ENCODE measurements at regions not wholly inside any gene's neighbourhood (a gene's known extent, or its start where the extent isn't known, plus 50 kb on each side); places are given as distances from the start of the nearest gene placed in this dataset.

- no peaks in the 10 kb centered on the region for H3K79me2 ChIP-seq (replicated peaks; ENCODE audit: insufficient read depth, low read length)
- no peak overlapping the region for H3K9ac ChIP-seq (ENCODE audit: low read length)
- H3K27ac ChIP-seq (ENCODE audit: low read length) = no peak overlapping the region
- no peak overlapping the region for H3K4me2 ChIP-seq (ENCODE audit: low read length)
- H3K4me3 ChIP-seq (ENCODE audit: low read length) = no peak overlapping the region
- no peak for TF ChIP-seq SMC3 (conservative IDR thresholded peaks at IDR 0.05; ENCODE audit: poor library complexity)
- TF ChIP-seq, protein P1, sequence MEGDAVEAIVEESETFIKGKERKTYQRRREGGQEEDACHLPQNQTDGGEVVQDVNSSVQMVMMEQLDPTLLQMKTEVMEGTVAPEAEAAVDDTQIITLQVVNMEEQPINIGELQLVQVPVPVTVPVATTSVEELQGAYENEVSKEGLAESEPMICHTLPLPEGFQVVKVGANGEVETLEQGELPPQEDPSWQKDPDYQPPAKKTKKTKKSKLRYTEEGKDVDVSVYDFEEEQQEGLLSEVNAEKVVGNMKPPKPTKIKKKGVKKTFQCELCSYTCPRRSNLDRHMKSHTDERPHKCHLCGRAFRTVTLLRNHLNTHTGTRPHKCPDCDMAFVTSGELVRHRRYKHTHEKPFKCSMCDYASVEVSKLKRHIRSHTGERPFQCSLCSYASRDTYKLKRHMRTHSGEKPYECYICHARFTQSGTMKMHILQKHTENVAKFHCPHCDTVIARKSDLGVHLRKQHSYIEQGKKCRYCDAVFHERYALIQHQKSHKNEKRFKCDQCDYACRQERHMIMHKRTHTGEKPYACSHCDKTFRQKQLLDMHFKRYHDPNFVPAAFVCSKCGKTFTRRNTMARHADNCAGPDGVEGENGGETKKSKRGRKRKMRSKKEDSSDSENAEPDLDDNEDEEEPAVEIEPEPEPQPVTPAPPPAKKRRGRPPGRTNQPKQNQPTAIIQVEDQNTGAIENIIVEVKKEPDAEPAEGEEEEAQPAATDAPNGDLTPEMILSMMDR (IDR thresholded peaks at IDR 0.05; ENCODE audit: poor library complexity, severe bottlenecking) = no peak
- no peak for TF ChIP-seq REST (IDR thresholded peaks at IDR 0.05; ENCODE audit: borderline replicate concordance)
- TF ChIP-seq POLR2AphosphoS5 (IDR thresholded peaks at IDR 0.05) = no peak
- TF ChIP-seq MXI1 (conservative IDR thresholded peaks at IDR 0.05; ENCODE audit: poor library complexity, severe bottlenecking) = no peak
- no peak for TF ChIP-seq EP300 (conservative IDR thresholded peaks at IDR 0.05; ENCODE audit: poor library complexity, severe bottlenecking)
- no peak for TF ChIP-seq RAD21 (conservative IDR thresholded peaks at IDR 0.05)
- TF ChIP-seq TAF1 (IDR thresholded peaks at IDR 0.05; ENCODE audit: low read depth) = no peak
- TF ChIP-seq EZH2 (IDR thresholded peaks at IDR 0.05; ENCODE audit: borderline replicate concordance, insufficient read depth, low read length, poor library complexity, severe bottlenecking) = no peak
- no peaks in the 10 kb centered on the region for H4K20me1 ChIP-seq (ENCODE audit: insufficient read depth)
- no peaks in the 10 kb centered on the region for H3K9me2 ChIP-seq (ENCODE audit: insufficient read depth, low read length)
- no peak overlapping the region for H2AFZ ChIP-seq (ENCODE audit: low read depth, low read length)
- H3F3A ChIP-seq (ENCODE audit: insufficient read depth, low read length, poor library complexity, severe bottlenecking) = no peaks in the 10 kb centered on the region
- no peaks in the 10 kb centered on the region for H3K27me3 ChIP-seq (ENCODE audit: insufficient read depth, low read depth, low read length)
- H3K36me3 ChIP-seq (ENCODE audit: insufficient read depth, low read length) = no peaks in the 10 kb centered on the region
- H3K9me3 ChIP-seq (ENCODE audit: low read length) = no peaks in the 10 kb centered on the region
These were observed 234.6 kb upstream of the CDH7 start for GRCh38 chr18:65516209-65516608.

- Histone ChIP-seq H3K4me2 (ENCODE audit: low read length) (no peak overlapping the region), H3K27ac (ENCODE audit: low read length) (no peak overlapping the region), H4K20me1 (ENCODE audit: insufficient read depth) (no peaks in the 10 kb centered on the region), H3K4me3 (ENCODE audit: low read length) (no peak overlapping the region), H3K79me2 (replicated peaks; ENCODE audit: insufficient read depth, low read length) (no peaks in the 10 kb centered on the region), H3K27me3 (ENCODE audit: insufficient read depth, low read depth, low read length) (no peaks in the 10 kb centered on the region), H3F3A (ENCODE audit: insufficient read depth, low read length, poor library complexity, severe bottlenecking) (no peaks in the 10 kb centered on the region), H2AFZ (ENCODE audit: low read depth, low read length) (no peak overlapping the region), H3K9ac (ENCODE audit: low read length) (no peak overlapping the region), H3K36me3 (ENCODE audit: insufficient read depth, low read length) (no peaks in the 10 kb centered on the region), H3K9me2 (ENCODE audit: insufficient read depth, low read length) (no peaks in the 10 kb centered on the region), H3K9me3 (ENCODE audit: low read length) (no peaks in the 10 kb centered on the region)
- TF ChIP-seq EZH2 (IDR thresholded peaks at IDR 0.05; ENCODE audit: borderline replicate concordance, insufficient read depth, low read length, poor library complexity, severe bottlenecking) (no peak), RAD21 (conservative IDR thresholded peaks at IDR 0.05) (no peak), EP300 (conservative IDR thresholded peaks at IDR 0.05; ENCODE audit: poor library complexity, severe bottlenecking) (no peak), TAF1 (IDR thresholded peaks at IDR 0.05; ENCODE audit: low read depth) (no peak)
These were observed 252.2 kb upstream of the CDH7 start for GRCh38 chr18:65498605-65499004.

All from neural cell (in vitro differentiated cells).